Medulla oblongata (tissue), 1 donor: ENCODE measurements at regions not wholly inside any gene's neighbourhood (a gene's known extent, or its start where the extent isn't known, plus 50 kb on each side); places are given as distances from the start of the nearest gene placed in this dataset.
"Not testable (repeated sequence)": the region's sequence is repeated elsewhere in the genome, so short reads cannot be mapped to it uniquely, and the experiment has no call there.

Source experiments
- DNase-seq: peaks from one replicate; pipeline ENCODE4 v3.0.0-alpha.2; 2015; ENCODE audit errors: extremely low spot score

- DNase-seq: no peak
These were observed 178.9 kb upstream of the SPRY1 start for GRCh38 chr4:123217664-123218063.

GRCh38 chr4:123218981-123219380 lies 177.6 kb upstream of the SPRY1 start:
- no peak for DNase-seq

- DNase-seq: no peak
These were observed 167.3 kb upstream of the SPRY1 start for GRCh38 chr4:123229286-123229685.

- DNase-seq: no peak
These were observed 166.5 kb upstream of the SPRY1 start for GRCh38 chr4:123230061-123230460.

GRCh38 chr4:123232439-123232838 lies 164.2 kb upstream of the SPRY1 start:
- DNase-seq: peak; percentile 34

GRCh38 chr4:123233136-123233768 lies 163.3 kb upstream of the SPRY1 start:
- DNase-seq: no peak

GRCh38 chr4:123234955-123235354 lies 161.6 kb upstream of the SPRY1 start:
- no peak for DNase-seq

GRCh38 chr4:123235431-123235830 lies 161.2 kb upstream of the SPRY1 start:
- no peak for DNase-seq

- DNase-seq: no peak
These were observed 160.0 kb upstream of the SPRY1 start for GRCh38 chr4:123236606-123237005.

GRCh38 chr4:123240286-123240685 lies 156.3 kb upstream of the SPRY1 start:
- not testable (repeated sequence) for DNase-seq

- not testable (repeated sequence) for DNase-seq
These were observed 153.4 kb upstream of the SPRY1 start for GRCh38 chr4:123243220-123243619.

- peak; percentile 53 for DNase-seq
These were observed 152.5 kb upstream of the SPRY1 start for GRCh38 chr4:123244137-123244536.

- DNase-seq: no peak
These were observed 150.5 kb upstream of the SPRY1 start for GRCh38 chr4:123246085-123246484.

GRCh38 chr4:123248085-123248659 lies 148.4 kb upstream of the SPRY1 start:
- no peak for DNase-seq

- no peak for DNase-seq
These were observed 146.8 kb upstream of the SPRY1 start for GRCh38 chr4:123249821-123250220.

- DNase-seq: no peak
These were observed 145.8 kb upstream of the SPRY1 start for GRCh38 chr4:123250843-123251242.

- DNase-seq: no peak
These were observed 140.6 kb upstream of the SPRY1 start for GRCh38 chr4:123255971-123256370.

- DNase-seq: no peak
These were observed 139.7 kb upstream of the SPRY1 start for GRCh38 chr4:123256901-123257300.

GRCh38 chr4:123257591-123257990 lies 139.0 kb upstream of the SPRY1 start:
- DNase-seq: no peak

GRCh38 chr4:123259676-123260646 lies 136.6 kb upstream of the SPRY1 start:
- DNase-seq: no peak

GRCh38 chr4:123260653-123261052 lies 135.9 kb upstream of the SPRY1 start:
- no peak for DNase-seq

GRCh38 chr4:123262080-123262479 lies 134.5 kb upstream of the SPRY1 start:
- no peak for DNase-seq

GRCh38 chr4:123265443-123265842 lies 131.2 kb upstream of the SPRY1 start:
- no peak for DNase-seq
